ENCODE measurements at regions not wholly inside any gene's neighbourhood (a gene's known extent, or its start where the extent isn't known, plus 50 kb on each side); places are given as distances from the start of the nearest gene placed in this dataset.

- no peak for TF ChIP-seq ELK4 (IDR thresholded peaks at IDR 0.05; ENCODE audit: borderline replicate concordance, low read depth, low read length)
- no peak for TF ChIP-seq ZNF239 (tag by site-specific recombination; IDR thresholded peaks at IDR 0.05)
- TF ChIP-seq ZIC2 (tag by site-specific recombination; IDR thresholded peaks at IDR 0.05), result no peak
Measured at GRCh38 chr21:35288238-35288637, 239.1 kb upstream of the RUNX1 start (continued).

GRCh38 chr21:35284199-35284598, 235.1 kb upstream of the RUNX1 start:
- ChIA-PET POLR2A (interaction anchor here (0.7 kb wide), 1 partner anchor 10 kb away, joined by 3 read pairs; no protein-coding TSS in a partner anchor), CTCF (interaction anchor here (0.5 to 1.5 kb wide), 2 partner anchors 9 to 329 kb away, joined by 5 to 8 read pairs; no protein-coding TSS in a partner anchor)
- no peak overlapping the region for H3K4me3 ChIP-seq (ENCODE audit: low read depth, low read length)
- H3K36me3 ChIP-seq (ENCODE audit: control insufficient read depth in 2 of 2, insufficient read depth in 1 of 2, low read length in 2 of 2), result no peaks in the 10 kb centered on the region
- H3K4me1 ChIP-seq (ENCODE audit: control insufficient read depth, insufficient read depth, low read length), result no peaks in the 10 kb centered on the region
- no peak for TF ChIP-seq PRDM1 (tag by site-specific recombination; IDR thresholded peaks at IDR 0.05)
- no peak for TF ChIP-seq ZNF707 (tag by site-specific recombination; IDR thresholded peaks at IDR 0.05)
- TF ChIP-seq ZBTB26 (tag by site-specific recombination; optimal IDR thresholded peaks at IDR 0.05), result no peak
- no peak for TF ChIP-seq ZNF221 (tag by site-specific recombination; IDR thresholded peaks at IDR 0.05; ENCODE audit: borderline replicate concordance)
- TF ChIP-seq ZNF366 (tag by site-specific recombination; conservative IDR thresholded peaks at IDR 0.05), result no peak
- TF ChIP-seq ZNF211 (tag by site-specific recombination; IDR thresholded peaks at IDR 0.05; ENCODE audit: low read depth), result no peak
- TF ChIP-seq ZNF112 (tag by site-specific recombination; IDR thresholded peaks at IDR 0.05), result no peak
- TF ChIP-seq ZNF623 (tag by site-specific recombination; IDR thresholded peaks at IDR 0.05), result no peak
- TF ChIP-seq ZBTB11 (tag by site-specific recombination; conservative IDR thresholded peaks at IDR 0.05; ENCODE audit: low read depth), result no peak
- no peak for TF ChIP-seq ZNF155 (tag by site-specific recombination; IDR thresholded peaks at IDR 0.05)
- no peak for TF ChIP-seq ZXDB (tag by site-specific recombination; IDR thresholded peaks at IDR 0.05)
- no peak for TF ChIP-seq ZNF19 (tag by site-specific recombination; IDR thresholded peaks at IDR 0.05; ENCODE audit: low read depth)
- TF ChIP-seq ZNF223 (tag by site-specific recombination; IDR thresholded peaks at IDR 0.05), result no peak
- no peak for TF ChIP-seq GFI1B (tag by site-specific recombination; IDR thresholded peaks at IDR 0.05)
- TF ChIP-seq BCL6B (tag by site-specific recombination; IDR thresholded peaks at IDR 0.05), result no peak
- H3K9me3 ChIP-seq (ENCODE audit: control insufficient read depth, insufficient read depth, low read depth, low read length), result no peaks in the 10 kb centered on the region
- no peak overlapping the region for H3K27ac ChIP-seq (ENCODE audit: extremely low read depth, low read depth, low read length)

- no peak overlapping the region for H3K4me3 ChIP-seq (ENCODE audit: low read depth, low read length)
- no peak overlapping the region for H3K27ac ChIP-seq (ENCODE audit: extremely low read depth, low read depth, low read length)
- no peaks in the 10 kb centered on the region for H3K4me1 ChIP-seq (ENCODE audit: control insufficient read depth, insufficient read depth, low read length)
- H3K9me3 ChIP-seq (ENCODE audit: control insufficient read depth, insufficient read depth, low read depth, low read length), result no peaks in the 10 kb centered on the region
- ChIA-PET POLR2A (no interaction called here), CTCF (interaction anchor here (0.7 kb wide), 1 partner anchor 618 kb away, joined by 3 read pairs; no protein-coding TSS in a partner anchor)
- no peaks in the 10 kb centered on the region for H3K36me3 ChIP-seq (ENCODE audit: control insufficient read depth in 2 of 2, insufficient read depth in 1 of 2, low read length in 2 of 2)
- TF ChIP-seq ZNF510 (tag by site-specific recombination; IDR thresholded peaks at IDR 0.05; ENCODE audit: insufficient replicate concordance) (no peak), GLI4 (tag by site-specific recombination; IDR thresholded peaks at IDR 0.05) (no peak), ZNF394 (tag by site-specific recombination; IDR thresholded peaks at IDR 0.05; ENCODE audit: borderline replicate concordance) (no peak), ZNF266 (tag by site-specific recombination; IDR thresholded peaks at IDR 0.05; ENCODE audit: low read depth) (no peak), ZBTB11 (tag by site-specific recombination; conservative IDR thresholded peaks at IDR 0.05; ENCODE audit: low read depth) (no peak), ZIC2 (tag by site-specific recombination; IDR thresholded peaks at IDR 0.05) (no peak)
Measured at GRCh38 chr21:35282944-35283343, 233.8 kb upstream of the RUNX1 start.

Measured in HEK293 (cell line).